GM23338 (cell line): ENCODE measurements at regions not wholly inside any gene's neighbourhood (a gene's known extent, or its start where the extent isn't known, plus 50 kb on each side); places are given as distances from the start of the nearest gene placed in this dataset.
"Not testable (repeated sequence)": the region's sequence is repeated elsewhere in the genome, so short reads cannot be mapped to it uniquely, and the experiment has no call there.

Source experiments
- EZH2phosphoT487 ChIP-seq: fragments of 200-600 bp; sonication (generic); IDR thresholded peaks from one replicate; pipeline ENCODE4 v1.8.1; 2018; ENCODE audit warnings: antibody characterized with exemption; ENCODE audit not compliant: unreplicated experiment
- STAT1 ChIP-seq: IDR thresholded peaks from one replicate; pipeline ENCODE4 v1.6.1; 2016; ENCODE audit warnings: antibody characterized with exemption; ENCODE audit not compliant: unreplicated experiment
- TF ChIP-seq, protein P1 (sequence below), 2 experiments: fragments of 200-600 bp in 1 of 2; sonication (generic) in 1 of 2; conservative IDR thresholded peaks; 2 replicates each; pipeline versions ENCODE4 v1.5.1 to v1.6.1; 2016 to 2017; ENCODE audit warnings: antibody characterized with exemption in 2 of 2, low read depth in 2 of 2, mild to moderate bottlenecking in 2 of 2, moderate library complexity in 1 of 2

DNA sequence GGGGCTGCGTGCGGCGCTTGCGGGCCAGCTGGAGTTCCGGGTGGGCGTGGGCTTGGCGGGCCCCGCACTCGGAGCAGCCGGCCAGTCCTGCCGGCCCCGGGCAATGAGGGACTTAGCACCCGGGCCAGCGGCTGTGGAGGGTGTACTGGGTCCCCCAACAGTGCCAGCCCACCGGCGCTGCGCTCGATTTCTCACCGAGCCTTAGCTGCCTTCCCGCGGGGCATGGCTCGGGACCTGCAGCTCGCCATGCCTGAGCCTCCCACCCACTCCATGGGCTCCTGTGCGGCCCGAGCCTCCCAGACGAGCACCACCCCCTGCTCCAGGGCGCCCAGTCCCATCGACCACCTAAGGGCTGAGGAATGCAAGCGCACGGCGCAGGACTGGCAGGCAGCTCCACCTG, 83.8 kb downstream of the VIP start:
- TF ChIP-seq EZH2phosphoT487, STAT1: not testable (repeated sequence)
- TF ChIP-seq, protein P1, sequence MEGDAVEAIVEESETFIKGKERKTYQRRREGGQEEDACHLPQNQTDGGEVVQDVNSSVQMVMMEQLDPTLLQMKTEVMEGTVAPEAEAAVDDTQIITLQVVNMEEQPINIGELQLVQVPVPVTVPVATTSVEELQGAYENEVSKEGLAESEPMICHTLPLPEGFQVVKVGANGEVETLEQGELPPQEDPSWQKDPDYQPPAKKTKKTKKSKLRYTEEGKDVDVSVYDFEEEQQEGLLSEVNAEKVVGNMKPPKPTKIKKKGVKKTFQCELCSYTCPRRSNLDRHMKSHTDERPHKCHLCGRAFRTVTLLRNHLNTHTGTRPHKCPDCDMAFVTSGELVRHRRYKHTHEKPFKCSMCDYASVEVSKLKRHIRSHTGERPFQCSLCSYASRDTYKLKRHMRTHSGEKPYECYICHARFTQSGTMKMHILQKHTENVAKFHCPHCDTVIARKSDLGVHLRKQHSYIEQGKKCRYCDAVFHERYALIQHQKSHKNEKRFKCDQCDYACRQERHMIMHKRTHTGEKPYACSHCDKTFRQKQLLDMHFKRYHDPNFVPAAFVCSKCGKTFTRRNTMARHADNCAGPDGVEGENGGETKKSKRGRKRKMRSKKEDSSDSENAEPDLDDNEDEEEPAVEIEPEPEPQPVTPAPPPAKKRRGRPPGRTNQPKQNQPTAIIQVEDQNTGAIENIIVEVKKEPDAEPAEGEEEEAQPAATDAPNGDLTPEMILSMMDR (conservative IDR thresholded peaks at IDR 0.05; ENCODE audit: low read depth in 2 of 2) = not testable (repeated sequence)
